GM21576 (cell line): ENCODE measurements at regions not wholly inside any gene's neighbourhood (a gene's known extent, or its start where the extent isn't known, plus 50 kb on each side); places are given as distances from the start of the nearest gene placed in this dataset.
"Not testable (repeated sequence)": the region's sequence is repeated elsewhere in the genome, so short reads cannot be mapped to it uniquely, and the experiment has no call there.

Experiments
- ATAC-seq: cut with Tn5 transposase; IDR thresholded peaks from one replicate; pipeline ENCODE4 v1.9.1; 2021; ENCODE audit warnings: mild to moderate bottlenecking, moderate library complexity; ENCODE audit not compliant: unreplicated experiment

DNA sequence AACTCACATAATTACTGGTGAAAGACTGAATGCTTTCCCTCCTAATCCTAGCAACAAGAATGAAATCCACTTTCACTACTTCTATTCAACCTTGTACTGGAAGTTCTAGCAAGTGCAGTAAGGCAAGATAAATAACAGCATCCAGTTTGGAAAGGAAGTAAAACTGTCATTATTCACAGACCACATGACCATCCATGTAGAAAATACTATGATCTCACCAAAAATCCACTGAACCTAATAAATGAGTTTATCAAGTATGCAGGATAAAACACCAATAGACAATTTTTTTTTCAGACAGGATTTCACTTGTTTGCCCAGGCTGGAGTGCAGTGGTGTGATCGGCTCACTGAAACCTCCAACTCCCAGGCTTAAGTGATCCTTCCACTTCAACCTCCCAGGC is 117.7 kb downstream of the TMEM167A start:
- no peak for ATAC-seq

DNA sequence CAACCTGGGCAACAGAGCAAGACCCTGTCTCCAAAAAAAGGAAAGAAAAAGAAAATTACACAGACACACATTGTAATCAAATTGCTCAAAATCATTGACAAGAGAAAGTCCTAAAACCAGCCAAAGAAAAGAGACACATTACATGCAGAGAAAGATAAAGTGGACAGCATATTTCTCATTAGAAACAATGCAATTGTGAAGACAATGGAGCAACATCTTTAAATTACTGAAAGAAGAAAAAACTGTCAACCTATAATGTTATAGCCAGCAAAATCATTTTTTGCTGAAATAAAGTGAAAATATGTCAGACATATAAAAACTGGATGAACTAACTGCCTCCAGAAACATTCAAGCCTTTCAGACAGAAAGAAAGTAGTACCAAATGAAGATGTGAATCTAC is 120.6 kb downstream of the TMEM167A start:
- ATAC-seq: no peak

DNA sequence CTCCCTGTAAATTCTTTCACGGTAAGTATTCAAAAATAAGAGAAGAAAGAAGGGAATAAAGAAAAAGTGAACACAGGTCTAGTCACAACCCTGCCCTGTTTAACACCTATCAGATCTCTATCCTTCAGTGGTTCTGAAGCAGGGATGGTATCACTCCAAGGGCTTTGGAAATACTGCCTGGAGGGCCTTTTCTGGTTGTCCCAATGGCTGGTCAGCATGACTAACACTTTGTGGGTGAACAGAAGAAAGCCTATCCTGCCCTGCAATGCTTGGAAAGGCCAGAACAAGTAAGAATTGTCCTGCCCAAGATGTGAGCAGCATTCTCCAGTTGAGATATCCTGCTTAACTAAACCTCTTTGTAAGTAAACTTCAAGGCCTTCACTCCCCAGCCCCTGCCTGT is 124.9 kb downstream of the TMEM167A start:
- no peak for ATAC-seq

DNA sequence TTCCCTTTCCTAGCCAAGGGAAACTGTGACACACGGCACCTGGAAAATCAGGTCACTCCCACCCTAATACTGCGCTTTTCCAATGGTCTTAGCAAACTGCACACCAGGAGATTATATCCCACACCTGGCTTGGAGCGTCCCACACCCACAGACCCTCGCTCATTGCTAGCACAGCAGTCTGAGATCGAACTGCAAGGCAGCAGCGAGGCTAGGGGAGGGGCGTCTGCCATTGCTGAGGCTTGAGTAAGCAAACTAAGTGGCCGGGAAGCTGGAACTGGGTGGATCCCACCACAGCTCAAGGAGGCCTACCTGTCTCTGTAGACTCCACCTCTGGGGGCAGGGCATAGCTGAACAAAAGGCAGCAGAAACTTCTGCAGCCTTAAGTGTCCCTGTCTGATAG is 132.9 kb downstream of the TMEM167A start:
- not testable (repeated sequence) for ATAC-seq

DNA sequence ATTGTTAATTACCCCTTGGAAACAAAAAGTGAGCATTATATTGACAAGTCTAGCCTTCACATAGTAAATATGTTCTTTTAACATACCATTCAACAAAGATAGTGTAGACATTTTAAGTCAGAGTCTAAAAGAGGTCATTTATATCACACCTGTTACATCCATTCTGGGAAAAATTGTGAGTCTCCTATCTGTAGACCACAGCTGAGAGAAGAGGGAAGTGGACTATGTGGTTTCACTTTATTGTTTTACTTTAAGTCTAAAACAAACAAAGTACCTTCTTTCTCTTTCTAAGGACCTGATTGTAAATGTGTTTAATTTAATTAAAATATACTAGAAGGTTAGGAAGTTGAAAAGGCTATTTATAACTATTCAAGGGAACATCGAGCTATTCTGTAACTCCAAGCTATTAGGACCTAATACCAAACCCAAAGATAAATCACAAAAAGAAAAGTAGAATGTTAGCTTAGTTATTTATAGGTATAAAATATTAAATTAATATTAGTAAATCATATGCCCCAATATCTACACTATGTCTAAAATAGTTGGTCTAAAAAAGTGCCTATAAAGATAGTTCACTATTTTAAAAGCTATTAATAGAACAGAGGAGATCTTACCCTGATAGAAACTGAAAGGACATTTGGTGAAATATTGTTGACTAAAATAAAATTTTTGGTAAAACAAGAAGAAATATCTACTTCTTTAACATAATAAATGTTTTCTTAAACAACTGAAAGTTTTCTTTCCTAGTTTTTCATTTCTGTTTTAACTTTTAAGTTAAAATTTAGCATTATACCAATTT is 134.9 kb downstream of the TMEM167A start:
- no peak for ATAC-seq

DNA sequence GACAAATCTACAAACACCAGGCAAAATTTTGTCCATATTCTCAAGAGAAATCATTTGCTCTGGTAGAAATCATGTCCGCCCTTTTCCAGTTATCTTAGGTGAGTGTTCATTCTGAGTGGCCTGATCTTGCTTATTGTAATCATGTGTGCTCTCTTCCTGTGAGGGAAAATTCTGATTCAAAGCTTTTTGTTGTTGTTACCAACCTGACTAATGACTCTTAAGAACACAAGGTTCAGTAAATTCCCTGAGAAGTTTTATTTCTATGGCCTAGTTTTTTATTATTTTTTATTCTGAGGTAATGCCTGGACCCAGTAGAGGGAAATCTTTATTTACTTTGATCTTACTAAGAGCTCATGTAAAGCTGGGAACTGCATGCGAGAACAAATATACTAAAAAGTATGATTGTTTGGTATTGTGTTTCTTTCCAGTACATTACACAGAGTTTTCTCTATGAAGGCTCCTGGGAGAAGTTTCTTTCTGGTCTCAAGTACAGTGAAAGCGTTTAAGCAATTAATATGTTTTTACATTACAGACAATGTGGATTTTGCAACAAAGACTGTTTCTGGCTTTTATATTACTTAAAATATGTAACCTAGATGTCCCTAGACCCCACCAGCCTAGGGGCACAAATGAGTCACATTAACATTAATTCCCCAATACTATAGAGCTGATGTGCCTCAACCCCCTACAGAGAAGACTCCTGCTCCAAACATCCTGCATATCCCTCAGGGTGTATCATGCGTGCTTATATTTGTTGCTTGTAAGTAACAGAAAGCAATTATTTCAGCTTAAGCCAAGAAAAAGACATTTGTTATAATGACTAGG is 138.1 kb downstream of the TMEM167A start:
- no peak for ATAC-seq

DNA sequence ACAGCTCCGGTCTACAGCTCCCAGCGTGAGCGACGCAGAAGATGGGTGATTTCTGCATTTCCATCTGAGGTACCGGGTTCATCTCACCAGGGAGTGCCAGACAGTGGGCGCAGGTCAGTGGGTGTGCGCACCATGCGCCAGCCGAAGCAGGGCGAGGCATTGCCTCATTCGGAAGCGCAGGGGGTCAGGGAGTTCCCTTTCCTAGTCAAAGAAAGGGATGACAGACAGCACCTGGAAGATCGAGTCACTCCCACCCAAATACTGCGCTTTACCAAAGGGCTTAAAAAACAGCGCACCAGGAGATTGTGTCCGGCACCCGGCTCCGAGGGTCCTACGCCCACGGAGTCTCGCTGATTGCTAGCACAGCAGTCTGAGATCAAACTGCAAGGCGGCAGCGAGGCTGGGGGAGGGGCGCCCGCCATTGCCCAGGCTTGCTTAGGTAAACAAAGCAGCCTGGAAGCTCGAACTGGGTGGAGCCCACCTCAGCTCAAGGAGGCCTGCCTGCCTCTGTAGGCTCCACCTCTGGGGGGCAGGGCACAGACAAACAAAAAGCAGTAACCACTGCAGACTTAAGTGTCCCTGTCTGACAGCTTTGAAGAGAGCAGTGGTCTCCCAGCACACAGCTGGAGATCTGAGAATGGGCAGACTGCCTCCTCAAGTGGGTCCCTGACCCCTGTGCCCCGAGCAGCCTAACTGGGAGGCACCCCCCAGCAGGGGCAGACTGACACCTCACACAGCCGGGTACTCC is 144.5 kb downstream of the TMEM167A start:
- not testable (repeated sequence) for ATAC-seq

DNA sequence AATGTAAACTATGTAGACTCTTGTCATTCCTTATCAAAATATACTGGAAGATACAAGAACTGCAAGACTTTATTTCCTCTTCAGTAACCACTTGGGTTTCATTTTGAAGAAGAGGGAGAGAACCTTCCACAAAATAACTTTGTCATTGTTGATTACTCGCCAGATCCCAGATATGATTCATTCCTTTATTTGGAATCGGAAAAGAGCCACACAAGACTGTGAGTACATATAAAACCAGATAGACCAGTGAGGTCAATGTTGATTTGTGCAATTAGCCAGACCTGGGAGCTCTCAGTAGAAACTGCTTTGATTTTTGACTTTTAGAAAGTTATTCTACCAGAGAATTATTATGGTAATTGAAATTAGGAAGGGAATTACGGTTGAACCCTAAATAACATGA is 146.1 kb downstream of the TMEM167A start:
- no peak for ATAC-seq

DNA sequence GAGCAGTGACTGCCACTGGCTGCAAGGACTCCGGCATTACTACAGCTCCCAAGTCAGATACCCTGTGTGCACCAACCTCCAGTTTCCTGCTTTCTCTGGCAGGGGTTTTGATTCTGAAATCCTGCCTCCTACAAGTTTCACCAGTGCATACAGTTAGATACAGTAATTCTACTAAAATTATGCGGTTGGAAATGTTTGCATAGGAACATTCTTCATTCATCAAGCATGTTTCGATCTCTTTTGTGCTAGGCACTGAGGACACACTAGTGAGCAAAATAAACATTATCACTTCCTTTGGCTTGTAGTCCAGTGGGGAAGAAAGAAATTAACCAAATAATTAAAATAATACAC is 152.2 kb downstream of the TMEM167A start:
- no peak for ATAC-seq

DNA sequence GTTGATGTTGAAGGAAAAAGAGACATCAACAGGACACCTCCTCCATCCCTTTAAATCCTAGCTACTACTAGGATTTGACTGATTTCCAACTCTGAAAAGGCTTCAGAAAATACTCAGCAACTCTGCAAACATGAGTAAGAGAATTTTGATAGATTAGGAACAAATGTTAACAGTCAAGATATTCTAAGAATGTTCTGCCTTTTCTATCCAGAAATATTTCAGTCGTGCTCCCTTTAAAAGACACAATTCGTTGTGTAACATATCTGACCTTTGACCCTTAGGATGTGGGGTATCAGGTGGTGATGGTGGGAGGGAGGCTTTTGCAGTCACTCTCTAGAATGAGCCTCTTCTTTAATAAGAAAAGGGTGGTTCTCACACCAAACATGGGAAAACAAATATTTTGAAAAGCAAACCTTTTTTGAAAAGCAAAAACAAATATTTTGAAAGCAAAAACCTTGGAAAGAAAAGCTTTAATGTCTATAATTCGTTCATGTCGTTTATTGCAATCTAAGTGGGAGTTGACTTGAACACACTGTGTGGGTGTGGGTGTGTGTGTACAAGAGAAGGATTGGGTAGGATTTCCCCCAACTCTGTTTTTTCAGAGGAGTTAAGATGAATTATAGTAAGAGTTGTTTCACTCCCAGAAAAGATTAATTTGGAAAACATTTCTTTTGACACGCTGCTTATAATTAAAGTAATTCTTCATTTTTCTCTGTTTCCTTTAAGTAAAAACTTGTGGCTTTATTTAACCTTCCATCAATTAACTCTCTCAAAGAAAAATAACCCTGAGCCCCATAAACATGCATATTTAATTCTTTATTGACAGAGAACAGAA is 152.8 kb downstream of the TMEM167A start:
- no peak for ATAC-seq

DNA sequence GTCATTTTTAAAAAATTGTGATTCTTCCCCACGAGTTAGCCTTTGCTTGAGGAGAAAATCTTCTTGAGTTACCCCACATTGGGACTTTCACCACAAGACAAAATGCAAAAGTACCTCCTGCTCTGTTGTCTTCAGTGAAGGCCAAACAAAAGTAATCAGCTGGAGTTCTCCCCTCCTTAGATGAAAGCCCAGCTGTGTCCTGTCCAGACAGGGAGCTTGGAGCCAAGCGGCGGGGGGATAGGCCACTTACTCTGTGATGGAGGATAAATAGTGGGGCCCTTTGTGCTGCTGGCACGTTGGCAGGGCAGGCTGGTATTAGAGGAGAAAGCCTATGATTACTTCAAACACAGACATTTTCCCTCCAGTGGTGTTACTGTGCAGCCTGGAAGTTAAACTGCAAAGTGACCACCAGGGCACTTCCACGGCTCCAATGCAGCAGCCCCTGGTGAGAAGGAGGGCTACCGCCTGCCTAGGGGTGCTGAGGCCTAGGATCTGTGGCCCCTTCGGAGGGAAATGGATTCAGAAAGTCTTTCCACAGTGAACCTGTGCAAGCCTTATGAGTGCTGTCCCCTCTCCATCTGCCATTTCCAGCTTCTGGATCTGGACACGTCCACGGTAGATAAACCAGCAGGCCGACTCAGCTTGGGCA is 155.0 kb downstream of the TMEM167A start:
- no peak for ATAC-seq

DNA sequence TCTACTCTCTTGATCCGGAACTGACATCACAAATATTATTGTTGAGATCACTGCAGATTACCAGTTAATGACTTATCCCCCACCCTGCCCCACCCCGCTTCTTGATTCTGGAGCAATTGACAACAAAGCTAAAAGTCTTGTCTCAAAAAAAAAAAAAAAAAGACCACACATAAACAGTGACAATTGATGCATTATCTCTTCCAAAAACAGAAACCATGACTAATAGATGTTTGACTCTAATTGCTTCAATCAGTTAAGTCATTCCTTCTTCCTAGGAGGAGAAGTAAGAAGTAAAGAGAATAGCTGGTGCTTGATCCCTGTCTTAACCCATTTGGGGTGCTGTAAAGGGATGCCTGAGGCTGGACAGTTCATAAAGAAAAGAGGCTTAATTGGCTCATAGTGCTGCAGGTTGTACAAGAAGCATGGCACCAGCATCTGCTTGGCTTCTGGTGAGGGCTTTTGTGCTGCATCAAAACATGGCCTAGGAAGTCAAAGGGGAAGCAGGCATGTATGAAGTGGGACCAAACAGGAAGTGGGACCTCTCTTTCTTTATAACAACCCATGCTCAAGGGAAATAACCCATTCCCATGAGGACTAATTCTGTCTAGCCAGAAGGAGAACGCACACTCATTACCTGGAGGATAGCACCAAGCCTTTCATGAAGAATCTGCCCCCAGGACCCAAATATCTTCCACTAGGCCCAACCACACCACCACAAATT is 158.7 kb downstream of the TMEM167A start:
- no peak for ATAC-seq

DNA sequence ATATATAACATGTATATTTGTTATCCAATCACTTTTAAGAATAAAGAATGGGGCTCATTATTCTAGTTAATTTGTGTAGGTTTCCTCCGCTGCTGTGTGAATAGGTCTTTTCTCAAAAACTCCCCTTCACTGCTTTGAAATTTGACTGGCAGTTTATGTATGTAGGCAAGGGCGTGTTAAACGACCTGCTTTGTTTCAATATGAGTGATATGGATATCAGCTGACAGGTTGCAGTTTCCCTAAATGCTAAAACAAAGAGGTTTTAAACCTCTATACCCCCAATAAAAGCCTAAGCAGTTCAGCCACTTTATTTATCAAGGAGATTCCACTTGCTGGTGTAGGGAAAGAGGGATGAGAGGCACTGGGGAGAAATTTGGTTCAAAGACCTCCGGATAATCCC is 159.6 kb downstream of the TMEM167A start:
- peak; percentile 89 for ATAC-seq

DNA sequence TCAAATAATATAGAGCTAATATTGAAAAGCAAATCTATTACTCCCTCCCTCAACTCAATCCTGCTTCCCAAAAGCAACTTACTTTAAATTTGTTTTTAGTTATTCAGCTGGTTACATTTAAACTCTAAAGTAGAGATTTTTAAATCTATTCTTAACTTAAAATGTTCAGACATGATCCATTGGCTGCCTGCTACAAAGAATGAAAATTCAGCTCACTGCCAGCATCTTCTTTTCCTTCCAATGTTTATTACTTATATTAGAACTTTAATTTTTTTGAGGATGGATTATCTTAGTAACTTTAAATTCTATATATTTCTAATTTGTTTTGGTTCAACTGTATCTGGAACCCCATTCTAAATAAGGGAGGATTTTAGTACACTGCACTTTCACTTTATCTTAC is 163.2 kb downstream of the TMEM167A start:
- ATAC-seq: no peak

DNA sequence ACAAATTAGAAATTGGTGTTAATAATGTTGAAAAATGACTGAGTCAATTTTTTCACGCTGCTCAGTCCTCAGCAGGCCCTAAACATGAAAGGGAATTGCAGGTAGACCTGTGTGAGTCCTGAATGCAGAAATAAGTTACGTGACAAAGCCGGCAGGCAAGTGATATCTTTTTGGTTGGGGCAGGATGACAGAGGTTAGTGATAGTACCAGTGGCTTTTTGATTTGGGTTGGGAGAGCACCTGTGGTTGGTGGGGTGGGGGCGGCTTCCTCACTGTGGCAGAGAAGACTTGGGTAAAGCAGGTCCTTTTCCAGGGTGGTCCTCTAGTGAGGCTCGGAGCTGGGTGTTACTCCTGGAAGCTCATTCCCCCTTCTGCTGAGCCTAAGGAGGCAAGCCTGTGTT is 164.7 kb downstream of the TMEM167A start:
- no peak for ATAC-seq

DNA sequence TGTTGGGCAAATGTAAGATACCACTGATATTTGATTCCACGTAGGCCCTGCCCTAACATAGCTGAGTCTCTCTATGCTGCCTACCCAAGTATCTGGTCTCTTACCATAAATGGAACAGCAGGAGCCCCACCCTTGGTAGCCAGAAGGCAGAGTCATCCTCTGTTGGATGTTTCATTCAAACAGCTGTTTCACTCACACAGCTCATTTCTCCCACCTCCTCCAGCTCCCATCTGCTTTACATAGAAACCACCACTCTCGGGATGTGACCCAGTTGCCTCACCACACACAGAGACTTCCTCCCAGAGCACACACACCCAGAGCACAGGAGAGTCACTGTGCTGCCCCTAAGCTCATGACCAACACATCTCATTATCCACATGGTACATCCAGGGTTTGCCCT is 165.3 kb downstream of the TMEM167A start:
- ATAC-seq: no peak

DNA sequence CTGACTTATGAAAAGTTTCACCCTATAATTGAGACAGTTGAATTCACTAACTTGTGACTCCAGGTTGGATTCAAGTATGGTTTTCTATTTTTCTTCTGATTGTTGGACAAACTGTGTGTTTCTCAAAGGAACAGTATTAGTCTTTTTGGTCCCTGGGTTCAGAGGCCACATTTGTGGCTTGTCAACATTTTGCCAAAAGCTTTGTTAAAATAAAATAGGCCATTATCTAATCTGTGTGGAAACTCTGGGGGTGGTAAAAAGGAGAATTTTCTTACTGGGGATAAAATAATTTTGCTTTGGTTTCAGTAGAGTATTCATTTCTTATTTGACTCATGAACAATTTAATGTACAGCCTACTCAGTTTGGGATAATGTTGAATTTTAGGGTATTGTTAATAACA is 166.3 kb downstream of the TMEM167A start:
- no peak for ATAC-seq

DNA sequence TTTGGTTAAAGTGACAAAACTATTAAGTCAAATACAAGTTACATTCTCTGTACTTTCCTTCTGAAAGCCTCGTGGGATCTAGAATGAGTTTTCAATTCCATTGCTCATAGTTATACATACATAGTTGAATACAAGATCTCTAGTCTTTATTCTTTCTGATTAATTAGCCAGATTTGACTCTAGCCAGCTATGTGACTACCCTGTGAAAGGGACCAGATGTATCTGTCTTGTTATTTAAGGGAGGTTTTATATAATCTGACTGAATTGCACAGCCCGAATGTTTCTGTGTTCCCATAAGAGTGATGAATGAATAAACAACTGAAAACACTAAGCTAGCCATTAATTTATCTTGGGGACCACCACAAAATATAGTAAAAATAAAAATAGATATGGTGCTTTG is 166.7 kb downstream of the TMEM167A start:
- no peak for ATAC-seq

DNA sequence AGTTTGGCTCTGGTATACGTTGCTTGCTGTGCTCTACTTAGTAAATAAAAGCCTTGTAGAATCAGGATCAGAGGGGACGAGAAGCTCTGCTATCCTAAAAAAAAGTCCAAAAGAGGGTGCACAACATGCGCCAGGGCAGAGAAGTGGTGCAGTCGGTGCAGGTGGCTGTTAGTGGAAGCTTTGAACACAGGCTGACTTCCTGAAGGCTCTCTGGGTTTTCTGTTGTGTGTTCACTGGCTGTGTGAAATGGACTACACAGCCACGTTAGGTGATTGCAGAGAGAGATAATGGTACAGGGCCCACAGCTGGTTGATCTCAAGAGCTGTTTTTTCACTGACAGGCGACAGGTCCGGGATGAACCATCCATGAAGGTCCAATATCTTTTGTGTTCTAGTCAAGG is 167.4 kb downstream of the TMEM167A start:
- no peak for ATAC-seq

DNA sequence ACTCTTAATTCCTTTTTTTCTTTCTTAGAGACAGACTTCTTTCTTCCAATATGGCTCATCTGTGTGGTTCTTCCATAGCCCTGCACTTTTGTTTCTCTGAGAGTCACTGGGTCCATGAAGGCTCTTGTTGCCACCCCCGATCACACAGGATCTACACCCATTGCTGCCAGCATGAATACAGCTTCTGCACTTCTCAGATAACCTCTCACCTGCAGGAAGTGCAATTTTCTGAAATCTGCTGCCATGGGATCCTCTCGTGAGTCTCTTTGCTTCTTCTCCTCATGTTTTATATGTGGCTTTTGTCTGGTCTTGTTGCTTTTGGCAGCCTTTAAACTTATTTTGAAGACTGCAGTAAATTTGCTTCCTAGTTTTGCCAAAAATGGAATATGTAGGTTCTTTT is 171.2 kb downstream of the TMEM167A start:
- ATAC-seq: no peak
